ENCODE measurements at regions not wholly inside any gene's neighbourhood (a gene's known extent, or its start where the extent isn't known, plus 50 kb on each side); places are given as distances from the start of the nearest gene placed in this dataset.

- Histone ChIP-seq H3K36me3 (ENCODE audit: control insufficient read depth, insufficient read depth, low read length) (no peaks in the 10 kb centered on the region), H3K27me3 (ENCODE audit: control insufficient read depth, insufficient read depth, low read length) (no peaks in the 10 kb centered on the region), H3K4me3 (ENCODE audit: low read depth, low read length) (no peak overlapping the region)
- TF ChIP-seq, protein P1, sequence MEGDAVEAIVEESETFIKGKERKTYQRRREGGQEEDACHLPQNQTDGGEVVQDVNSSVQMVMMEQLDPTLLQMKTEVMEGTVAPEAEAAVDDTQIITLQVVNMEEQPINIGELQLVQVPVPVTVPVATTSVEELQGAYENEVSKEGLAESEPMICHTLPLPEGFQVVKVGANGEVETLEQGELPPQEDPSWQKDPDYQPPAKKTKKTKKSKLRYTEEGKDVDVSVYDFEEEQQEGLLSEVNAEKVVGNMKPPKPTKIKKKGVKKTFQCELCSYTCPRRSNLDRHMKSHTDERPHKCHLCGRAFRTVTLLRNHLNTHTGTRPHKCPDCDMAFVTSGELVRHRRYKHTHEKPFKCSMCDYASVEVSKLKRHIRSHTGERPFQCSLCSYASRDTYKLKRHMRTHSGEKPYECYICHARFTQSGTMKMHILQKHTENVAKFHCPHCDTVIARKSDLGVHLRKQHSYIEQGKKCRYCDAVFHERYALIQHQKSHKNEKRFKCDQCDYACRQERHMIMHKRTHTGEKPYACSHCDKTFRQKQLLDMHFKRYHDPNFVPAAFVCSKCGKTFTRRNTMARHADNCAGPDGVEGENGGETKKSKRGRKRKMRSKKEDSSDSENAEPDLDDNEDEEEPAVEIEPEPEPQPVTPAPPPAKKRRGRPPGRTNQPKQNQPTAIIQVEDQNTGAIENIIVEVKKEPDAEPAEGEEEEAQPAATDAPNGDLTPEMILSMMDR (IDR thresholded peaks at IDR 0.05; ENCODE audit: insufficient read depth, low read length, poor library complexity, severe bottlenecking): no peak
- DNase-seq (ENCODE audit: low read depth): no peak
Observed at GRCh38 chr7:46830-47140, 145.6 kb upstream of the FAM20C start.

- Histone ChIP-seq H3K4me3 (ENCODE audit: low read depth, low read length) (no peak overlapping the region), H3K27me3 (ENCODE audit: control insufficient read depth, insufficient read depth, low read length) (peaks cover 2% of the 10 kb centered on the region), H3K36me3 (ENCODE audit: control insufficient read depth, insufficient read depth, low read length) (no peaks in the 10 kb centered on the region)
- TF ChIP-seq, protein P1 (IDR thresholded peaks at IDR 0.05; ENCODE audit: insufficient read depth, low read length, poor library complexity, severe bottlenecking): no peak
- DNase-seq (ENCODE audit: low read depth): no peak
Observed at GRCh38 chr7:51456-52068, 140.8 kb upstream of the FAM20C start.

DNA sequence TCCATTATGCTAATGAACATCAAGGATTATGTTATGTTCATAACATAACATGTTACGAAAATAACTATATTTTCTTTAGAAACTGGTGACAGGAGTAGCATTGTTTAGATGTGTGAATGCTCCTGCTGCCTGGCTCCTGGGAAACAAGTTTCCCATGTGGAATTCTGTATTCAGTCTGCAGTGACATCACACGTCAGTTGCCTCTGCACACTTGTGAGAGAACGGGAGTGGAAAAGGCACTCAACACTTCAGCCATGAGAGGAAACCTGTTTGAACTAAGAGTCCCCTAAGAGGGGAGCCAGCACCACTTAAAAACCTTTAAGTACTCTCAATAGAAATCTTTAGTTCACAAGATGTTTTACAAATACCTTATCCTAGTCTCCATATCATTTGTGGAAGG, 140.3 kb upstream of the FAM20C start:
- TF ChIP-seq, protein P1 (IDR thresholded peaks at IDR 0.05; ENCODE audit: insufficient read depth, low read length, poor library complexity, severe bottlenecking): no peak
- peaks cover 2% of the 10 kb centered on the region for H3K27me3 ChIP-seq (ENCODE audit: control insufficient read depth, insufficient read depth, low read length)
- no peak for DNase-seq (ENCODE audit: low read depth)
- H3K4me3 ChIP-seq (ENCODE audit: low read depth, low read length): no peak overlapping the region
- H3K36me3 ChIP-seq (ENCODE audit: control insufficient read depth, insufficient read depth, low read length): no peaks in the 10 kb centered on the region

DNA sequence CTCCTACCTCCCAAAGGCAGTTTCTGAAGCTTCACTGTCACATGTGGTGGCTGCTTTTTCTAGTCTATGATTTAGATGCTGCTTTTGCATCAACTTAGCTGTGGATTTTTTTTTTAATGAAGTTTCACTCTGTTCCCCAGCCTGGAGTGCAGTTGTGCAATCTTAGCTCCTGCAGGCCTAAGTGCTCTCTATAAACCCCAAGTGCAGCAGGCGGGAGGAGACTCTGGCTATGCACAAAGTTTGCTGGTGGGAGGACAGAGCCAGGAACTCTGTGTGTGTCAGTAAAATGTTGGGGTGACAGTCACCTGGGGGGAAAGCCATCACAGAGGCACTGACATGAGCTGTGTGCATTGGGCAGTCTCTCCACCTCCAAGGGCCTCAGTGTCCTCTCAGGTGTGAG, 138.8 kb upstream of the FAM20C start:
- H3K36me3 ChIP-seq (ENCODE audit: control insufficient read depth, insufficient read depth, low read length): no peaks in the 10 kb centered on the region
- TF ChIP-seq, protein P1 (IDR thresholded peaks at IDR 0.05; ENCODE audit: insufficient read depth, low read length, poor library complexity, severe bottlenecking): no peak
- no peak for DNase-seq (ENCODE audit: low read depth)

GRCh38 chr7:54615-55014, 137.8 kb upstream of the FAM20C start:
- TF ChIP-seq, protein P1 (IDR thresholded peaks at IDR 0.05; ENCODE audit: insufficient read depth, low read length, poor library complexity, severe bottlenecking): no peak
- H3K4me3 ChIP-seq (ENCODE audit: low read depth, low read length): no peak overlapping the region
- no peak for DNase-seq (ENCODE audit: low read depth)
- no peaks in the 10 kb centered on the region for H3K36me3 ChIP-seq (ENCODE audit: control insufficient read depth, insufficient read depth, low read length)
- peaks cover 2% of the 10 kb centered on the region for H3K27me3 ChIP-seq (ENCODE audit: control insufficient read depth, insufficient read depth, low read length)

More for the DNA sequence above, 138.8 kb upstream of the FAM20C start:
- Histone ChIP-seq H3K4me3 (ENCODE audit: low read depth, low read length) (no peak overlapping the region), H3K27me3 (ENCODE audit: control insufficient read depth, insufficient read depth, low read length) (peaks cover 2% of the 10 kb centered on the region)

DNA sequence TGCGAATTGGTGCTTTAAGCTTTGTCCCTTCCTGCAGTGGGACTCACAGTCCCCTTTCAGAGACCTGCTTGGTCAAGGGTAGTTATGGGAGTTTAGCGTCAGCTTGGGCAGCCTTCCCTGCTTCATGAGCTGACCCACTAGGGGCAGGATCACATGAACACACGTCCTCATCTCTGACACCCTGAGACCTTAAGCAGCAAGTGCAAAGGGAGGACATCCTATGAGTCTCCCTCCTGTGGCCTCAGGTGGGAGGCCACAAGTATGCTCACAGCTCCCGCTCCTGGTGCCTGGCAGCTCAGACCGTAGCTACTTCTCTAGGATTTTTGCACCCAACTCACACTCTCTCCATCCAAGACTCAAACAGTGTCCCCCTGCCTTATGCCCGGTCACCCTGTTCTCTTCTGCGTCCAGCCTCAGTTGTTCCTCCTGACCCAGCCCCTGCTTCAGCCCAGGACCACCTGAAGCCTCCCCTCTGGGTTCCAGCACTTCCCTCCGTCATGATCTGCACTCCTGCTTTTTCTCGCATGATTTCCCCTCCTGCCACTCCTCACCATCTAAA, 136.6 kb upstream of the FAM20C start:
- TF ChIP-seq, protein P1 (IDR thresholded peaks at IDR 0.05; ENCODE audit: insufficient read depth, low read length, poor library complexity, severe bottlenecking): peak; percentile 1
- no peak for DNase-seq (ENCODE audit: low read depth)
- Histone ChIP-seq H3K27me3 (ENCODE audit: control insufficient read depth, insufficient read depth, low read length) (peaks cover 2% of the 10 kb centered on the region), H3K36me3 (ENCODE audit: control insufficient read depth, insufficient read depth, low read length) (no peaks in the 10 kb centered on the region), H3K4me3 (ENCODE audit: low read depth, low read length) (no peak overlapping the region)

All from kidney epithelial cell (primary cell).